ENCODE measurements at regions not wholly inside any gene's neighbourhood (a gene's known extent, or its start where the extent isn't known, plus 50 kb on each side); places are given as distances from the start of the nearest gene placed in this dataset.
A peak's percentile ranks its signal among the peaks of the same experiment; 100 is the strongest.

DNA sequence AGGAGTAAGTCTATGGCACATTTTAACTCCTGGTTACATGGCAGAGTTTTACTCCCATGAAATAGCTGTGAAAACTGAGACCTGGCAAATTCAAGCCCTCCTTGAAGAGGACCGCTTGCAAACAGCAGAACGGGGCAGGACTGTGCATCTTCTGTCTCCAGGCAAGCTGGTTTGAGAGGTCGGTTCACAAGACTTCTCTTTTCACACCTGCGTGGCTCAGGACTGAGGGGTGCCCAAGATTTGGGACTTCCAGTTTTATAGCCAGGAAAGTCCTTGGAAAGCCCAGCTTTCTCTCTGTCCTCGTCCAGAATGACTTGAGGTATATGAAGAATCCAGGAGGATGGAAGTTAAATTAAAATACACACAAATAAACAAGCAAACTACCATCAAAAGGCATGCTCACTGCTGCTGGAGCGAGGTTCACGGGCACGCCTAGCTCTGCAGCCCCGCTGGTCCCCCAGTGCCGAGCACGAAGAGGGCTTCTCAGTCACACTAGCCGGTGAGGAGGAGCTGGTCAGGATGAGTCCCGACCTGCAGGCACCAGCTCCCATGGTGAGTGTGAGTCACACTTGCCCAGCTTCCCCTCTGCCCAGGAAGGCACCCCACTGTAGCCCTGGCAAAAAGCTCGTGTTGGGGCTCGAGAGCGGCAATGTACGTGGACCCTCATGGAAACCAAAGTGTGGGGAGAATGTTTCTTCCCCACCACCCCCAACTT, 1382.4 kb downstream of the BRD1 start:
- Histone ChIP-seq H3F3A (ENCODE audit: insufficient read depth, low read length) (no peaks in the 10 kb centered on the region), H4K20me1 (ENCODE audit: insufficient read depth, low read length) (no peaks in the 10 kb centered on the region), H3K79me2 (ENCODE audit: low read length) (no peaks in the 10 kb centered on the region), H3K9ac (ENCODE audit: low read length) (no peak overlapping the region), H3K9me3 (replicated peaks; ENCODE audit: insufficient read depth, low read length) (no peaks in the 10 kb centered on the region), H3K4me2 (ENCODE audit: low read depth, low read length) (no peak overlapping the region), H3K36me3 (replicated peaks; ENCODE audit: insufficient read depth, low read length) (no peaks in the 10 kb centered on the region), H3K4me3 (ENCODE audit: low read length) (no peak overlapping the region), H3K4me1 (ENCODE audit: low read length) (peaks cover 12% of the 10 kb centered on the region), H3K27ac (ENCODE audit: low read length) (no peak overlapping the region), H2AFZ (ENCODE audit: low read length) (no peak overlapping the region), H3K9me2 (replicated peaks; ENCODE audit: insufficient read depth, low read length) (no peaks in the 10 kb centered on the region), H3K27me3 (replicated peaks; ENCODE audit: insufficient read depth, low read length) (no peaks in the 10 kb centered on the region)
- DNase-seq: no peak
- TF ChIP-seq, protein P1, sequence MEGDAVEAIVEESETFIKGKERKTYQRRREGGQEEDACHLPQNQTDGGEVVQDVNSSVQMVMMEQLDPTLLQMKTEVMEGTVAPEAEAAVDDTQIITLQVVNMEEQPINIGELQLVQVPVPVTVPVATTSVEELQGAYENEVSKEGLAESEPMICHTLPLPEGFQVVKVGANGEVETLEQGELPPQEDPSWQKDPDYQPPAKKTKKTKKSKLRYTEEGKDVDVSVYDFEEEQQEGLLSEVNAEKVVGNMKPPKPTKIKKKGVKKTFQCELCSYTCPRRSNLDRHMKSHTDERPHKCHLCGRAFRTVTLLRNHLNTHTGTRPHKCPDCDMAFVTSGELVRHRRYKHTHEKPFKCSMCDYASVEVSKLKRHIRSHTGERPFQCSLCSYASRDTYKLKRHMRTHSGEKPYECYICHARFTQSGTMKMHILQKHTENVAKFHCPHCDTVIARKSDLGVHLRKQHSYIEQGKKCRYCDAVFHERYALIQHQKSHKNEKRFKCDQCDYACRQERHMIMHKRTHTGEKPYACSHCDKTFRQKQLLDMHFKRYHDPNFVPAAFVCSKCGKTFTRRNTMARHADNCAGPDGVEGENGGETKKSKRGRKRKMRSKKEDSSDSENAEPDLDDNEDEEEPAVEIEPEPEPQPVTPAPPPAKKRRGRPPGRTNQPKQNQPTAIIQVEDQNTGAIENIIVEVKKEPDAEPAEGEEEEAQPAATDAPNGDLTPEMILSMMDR (IDR thresholded peaks at IDR 0.05; ENCODE audit: low read length): no peak
- no peak for TF ChIP-seq EZH2phosphoT487 (IDR thresholded peaks at IDR 0.05; ENCODE audit: low read length)
- TF ChIP-seq EZH2 (optimal IDR thresholded peaks at IDR 0.05; ENCODE audit: low read depth, low read length): no peak

DNA sequence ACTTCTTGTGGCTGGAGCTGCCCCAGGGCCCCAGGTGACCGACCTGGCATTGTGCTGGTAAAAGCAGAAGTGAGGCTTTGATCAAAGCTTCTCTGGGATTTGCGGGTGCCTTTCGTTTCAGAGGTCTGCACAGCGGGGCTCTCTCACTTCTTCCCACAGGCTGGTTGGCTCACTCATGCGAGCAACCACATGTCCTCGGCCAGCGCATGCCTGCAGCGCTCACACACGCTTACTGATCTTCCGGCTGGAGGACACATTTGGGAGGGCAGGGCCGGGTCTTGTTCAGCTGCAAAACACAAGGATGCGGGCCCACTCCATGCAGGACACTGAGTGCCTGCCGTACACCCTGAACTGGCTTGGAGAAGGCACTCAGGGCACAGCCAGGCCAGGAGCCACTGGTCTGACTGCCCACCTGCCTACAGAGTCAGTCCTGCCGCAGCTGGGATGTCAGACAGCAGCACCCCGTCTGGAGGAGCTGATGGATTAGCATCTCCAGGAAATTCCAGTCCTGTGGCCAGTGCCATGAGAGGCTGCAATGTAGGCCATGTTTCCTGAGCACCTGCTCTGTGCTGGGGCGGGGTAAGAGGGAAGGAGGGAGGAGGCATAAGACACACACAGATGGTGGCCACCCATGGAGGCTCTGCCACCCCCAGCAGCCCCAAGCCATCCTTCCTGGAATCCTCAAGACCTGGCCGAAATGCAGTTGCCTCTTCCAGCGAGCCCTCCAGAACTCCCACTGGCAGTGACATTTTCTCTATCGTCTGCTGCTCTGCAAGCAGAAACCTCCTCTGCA, 1383.2 kb downstream of the BRD1 start:
- Histone ChIP-seq H3K79me2 (ENCODE audit: low read length) (no peaks in the 10 kb centered on the region), H3K9ac (ENCODE audit: low read length) (no peak overlapping the region), H3K4me2 (ENCODE audit: low read depth, low read length) (peak overlapping the region; percentile 37; the same call in 1 of the 2 replicates), H3K27ac (ENCODE audit: low read length) (peak overlapping the region; percentile 18; the same call in 1 of the 2 replicates), H3K4me1 (ENCODE audit: low read length) (peaks cover 12% of the 10 kb centered on the region), H2AFZ (ENCODE audit: low read length) (peak overlapping the region; percentile 15; the same call in 1 of the 2 replicates), H3K9me3 (replicated peaks; ENCODE audit: insufficient read depth, low read length) (no peaks in the 10 kb centered on the region), H4K20me1 (ENCODE audit: insufficient read depth, low read length) (no peaks in the 10 kb centered on the region), H3K36me3 (replicated peaks; ENCODE audit: insufficient read depth, low read length) (no peaks in the 10 kb centered on the region), H3K9me2 (replicated peaks; ENCODE audit: insufficient read depth, low read length) (no peaks in the 10 kb centered on the region), H3F3A (ENCODE audit: insufficient read depth, low read length) (no peaks in the 10 kb centered on the region), H3K27me3 (replicated peaks; ENCODE audit: insufficient read depth, low read length) (no peaks in the 10 kb centered on the region; the same call in 1 of the 2 replicates), H3K4me3 (ENCODE audit: low read length) (no peak overlapping the region)
- TF ChIP-seq, protein P1 (IDR thresholded peaks at IDR 0.05; ENCODE audit: low read length): no peak
- TF ChIP-seq EZH2 (optimal IDR thresholded peaks at IDR 0.05; ENCODE audit: low read depth, low read length) (no peak), EZH2phosphoT487 (IDR thresholded peaks at IDR 0.05; ENCODE audit: low read length) (no peak)
- peak; percentile 79 for DNase-seq

DNA sequence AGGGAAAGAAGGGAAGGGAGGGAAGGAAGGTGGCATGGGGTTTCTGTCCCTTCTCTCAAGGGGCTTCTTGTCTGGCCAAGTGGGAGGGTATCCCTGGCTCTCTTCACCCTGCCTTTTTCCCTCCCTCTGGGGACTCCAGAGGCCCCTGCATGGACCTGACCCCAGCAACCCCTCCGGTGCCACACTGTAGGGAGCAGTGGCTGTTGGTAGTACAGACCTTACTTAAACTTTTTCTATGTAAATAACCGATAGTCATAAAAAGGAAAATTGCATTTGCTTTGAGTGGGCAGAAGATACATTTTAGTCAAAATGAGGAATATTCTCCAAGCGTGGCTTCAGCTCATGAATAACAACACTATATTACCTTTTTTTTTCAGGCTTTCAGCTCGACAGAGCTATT, 1384.0 kb downstream of the BRD1 start:
- H2AFZ ChIP-seq (ENCODE audit: low read length): no peak overlapping the region
- H3K27me3 ChIP-seq (replicated peaks; ENCODE audit: insufficient read depth, low read length): no peaks in the 10 kb centered on the region; the same call in 1 of the 2 replicates
- H3F3A ChIP-seq (ENCODE audit: insufficient read depth, low read length): no peaks in the 10 kb centered on the region
- no peaks in the 10 kb centered on the region for H3K79me2 ChIP-seq (ENCODE audit: low read length)
- H3K9me3 ChIP-seq (replicated peaks; ENCODE audit: insufficient read depth, low read length): no peaks in the 10 kb centered on the region
- no peak overlapping the region for H3K9ac ChIP-seq (ENCODE audit: low read length)
- H4K20me1 ChIP-seq (ENCODE audit: insufficient read depth, low read length): no peaks in the 10 kb centered on the region
- H3K36me3 ChIP-seq (replicated peaks; ENCODE audit: insufficient read depth, low read length): no peaks in the 10 kb centered on the region
- peak overlapping the region; percentile 27; the same call in 1 of the 2 replicates for H3K4me2 ChIP-seq (ENCODE audit: low read depth, low read length)
- no peak overlapping the region for H3K27ac ChIP-seq (ENCODE audit: low read length)
- DNase-seq: no peak
- no peak for TF ChIP-seq EZH2 (optimal IDR thresholded peaks at IDR 0.05; ENCODE audit: low read depth, low read length)
- H3K4me3 ChIP-seq (ENCODE audit: low read length): no peak overlapping the region
- no peaks in the 10 kb centered on the region for H3K9me2 ChIP-seq (replicated peaks; ENCODE audit: insufficient read depth, low read length)
- peaks cover 12% of the 10 kb centered on the region for H3K4me1 ChIP-seq (ENCODE audit: low read length)

Data from MM.1S (cell line).